SK-N-SH treated with all-trans-retinoic acid at 6 μM for 48 hours (cell line): ENCODE measurements at regions not wholly inside any gene's neighbourhood (a gene's known extent, or its start where the extent isn't known, plus 50 kb on each side); places are given as distances from the start of the nearest gene placed in this dataset.

Source experiments
- ATAC-seq: fragments of 200-7000 bp; cut with Tn5 transposase; 3 replicates; pipeline ENCODE4 v1.9.1; 2020; ENCODE audit warnings: mild to moderate bottlenecking, moderate library complexity
- ARNTL ChIP-seq: fragments of 450-650 bp; formaldehyde crosslinking; IDR thresholded peaks from 2 replicates; pipeline ENCODE4 v1.5.0; 2020; ENCODE audit warnings: low read depth, mild to moderate bottlenecking, moderate library complexity, borderline replicate concordance
- CSDC2 ChIP-seq: fragments of 250-450 bp; sonication (Bioruptor Pico); IDR thresholded peaks from 2 replicates; pipeline ENCODE4 v1.5.0; 2020; ENCODE audit warnings: mild to moderate bottlenecking, moderate library complexity
- CSRNP3 ChIP-seq: fragments of 250-450 bp; sonication (Bioruptor Pico); IDR thresholded peaks from 2 replicates; pipeline ENCODE4 v1.5.1; 2021; ENCODE audit warnings: mild to moderate bottlenecking, moderate library complexity
- ESRRG ChIP-seq: fragments of 250-450 bp; sonication (Bioruptor Pico); IDR thresholded peaks from 2 replicates; pipeline ENCODE4 v1.6.1; 2021; ENCODE audit warnings: mild to moderate bottlenecking
- GLIS3 ChIP-seq: fragments of 250-450 bp; sonication (Bioruptor Pico); IDR thresholded peaks from 2 replicates; pipeline ENCODE4 v1.5.0; 2020; ENCODE audit warnings: mild to moderate bottlenecking, moderate library complexity
- OSR1 ChIP-seq: fragments of 250-450 bp; sonication (Bioruptor Pico); IDR thresholded peaks from 2 replicates; pipeline ENCODE4 v1.8.0; 2022; ENCODE audit warnings: moderate library complexity, mild to moderate bottlenecking, inconsistent platforms
- PATZ1 ChIP-seq: fragments of 250-450 bp; sonication (Bioruptor Pico); IDR thresholded peaks from 2 replicates; pipeline ENCODE4 v1.8.0; 2020; ENCODE audit warnings: mild to moderate bottlenecking, moderate library complexity, borderline replicate concordance
- PPARA ChIP-seq: fragments of 250-450 bp; sonication (Bioruptor Pico); IDR thresholded peaks from 2 replicates; pipeline ENCODE4 v1.5.0; 2020; ENCODE audit warnings: mild to moderate bottlenecking, borderline replicate concordance
- RARB ChIP-seq: fragments of 250-450 bp; sonication (Bioruptor Pico); IDR thresholded peaks from 2 replicates; pipeline ENCODE4 v1.8.0; 2021; ENCODE audit warnings: mild to moderate bottlenecking, moderate library complexity
- SNAI2 ChIP-seq: fragments of 250-450 bp; sonication (Bioruptor Pico); IDR thresholded peaks from 2 replicates; pipeline ENCODE4 v1.5.0; 2020; ENCODE audit warnings: mild to moderate bottlenecking, moderate library complexity
- TCF4 ChIP-seq: fragments of 250-450 bp; sonication (Bioruptor Pico); IDR thresholded peaks from 2 replicates; pipeline ENCODE4 v1.8.0; 2021; ENCODE audit warnings: mild to moderate bottlenecking, moderate library complexity, borderline replicate concordance
- TOX ChIP-seq: fragments of 250-450 bp; sonication (Bioruptor Pico); IDR thresholded peaks from 2 replicates; pipeline ENCODE4 v1.8.0; 2021; ENCODE audit warnings: mild to moderate bottlenecking, moderate library complexity, borderline replicate concordance
- TSHZ2 ChIP-seq: fragments of 250-450 bp; sonication (Bioruptor Pico); IDR thresholded peaks from 2 replicates; pipeline ENCODE4 v1.5.0; 2020; ENCODE audit warnings: mild to moderate bottlenecking, moderate library complexity
- ZC3H10 ChIP-seq: fragments of 250-450 bp; sonication (Bioruptor Pico); IDR thresholded peaks from 2 replicates; pipeline ENCODE4 v1.5.1; 2021; ENCODE audit warnings: mild to moderate bottlenecking, moderate library complexity
- ZFP30 ChIP-seq: fragments of 450-650 bp; formaldehyde crosslinking; IDR thresholded peaks from 2 replicates; pipeline ENCODE4 v1.5.0; 2022; ENCODE audit warnings: mild to moderate bottlenecking, moderate library complexity
- ZNF565 ChIP-seq: fragments of 450-650 bp; formaldehyde crosslinking; conservative IDR thresholded peaks from 2 replicates; pipeline ENCODE4 v1.5.0; 2020; ENCODE audit warnings: low read depth, mild to moderate bottlenecking, moderate library complexity
- ZNF70 ChIP-seq: fragments of 450-650 bp; formaldehyde crosslinking; IDR thresholded peaks from 2 replicates; pipeline ENCODE4 v1.5.0; 2020; ENCODE audit warnings: mild to moderate bottlenecking, moderate library complexity
- ZNF8 ChIP-seq: fragments of 450-650 bp; formaldehyde crosslinking; IDR thresholded peaks from 2 replicates; pipeline ENCODE4 v1.5.0; 2020; ENCODE audit warnings: mild to moderate bottlenecking, moderate library complexity

GRCh38 chr6:23323897-23324296, 754.5 kb downstream of the HDGFL1 start (continued):
- TF ChIP-seq TSHZ2 (CRISPR knock-in tag), result no peak
- TF ChIP-seq ZC3H10 (CRISPR knock-in tag), result no peak

GRCh38 chr6:23325065-23325464, 755.7 kb downstream of the HDGFL1 start:
- ATAC-seq, result no peak
- TF ChIP-seq CSDC2 (CRISPR knock-in tag) (no peak), TOX (CRISPR knock-in tag) (no peak), SNAI2 (CRISPR knock-in tag) (no peak), CSRNP3 (CRISPR knock-in tag) (no peak), ZFP30 (CRISPR knock-in tag) (no peak), GLIS3 (CRISPR knock-in tag) (no peak), PATZ1 (CRISPR knock-in tag) (no peak), ZNF565 (CRISPR knock-in tag) (no peak), ZNF70 (no peak), ESRRG (no peak), RARB (no peak), ARNTL (CRISPR knock-in tag) (no peak), ZNF8 (CRISPR knock-in tag) (no peak), TSHZ2 (CRISPR knock-in tag) (no peak), TCF4 (no peak)

GRCh38 chr6:23327621-23328020, 758.3 kb downstream of the HDGFL1 start:
- no peak for ATAC-seq

GRCh38 chr6:23329086-23329485, 759.7 kb downstream of the HDGFL1 start:
- no peak for ATAC-seq
- TF ChIP-seq ZC3H10 (CRISPR knock-in tag) (no peak), ARNTL (CRISPR knock-in tag) (no peak), ZNF70 (no peak), TCF4 (no peak), SNAI2 (CRISPR knock-in tag) (no peak), GLIS3 (CRISPR knock-in tag) (no peak), PPARA (CRISPR knock-in tag) (no peak), OSR1 (no peak), CSRNP3 (CRISPR knock-in tag) (no peak), CSDC2 (CRISPR knock-in tag) (no peak), TSHZ2 (CRISPR knock-in tag) (no peak)
- TF ChIP-seq, all 23 proteins: peak for 0

More at GRCh38 chr6:23327621-23328020, 758.3 kb downstream of the HDGFL1 start:
- TF ChIP-seq ZNF8 (CRISPR knock-in tag) (no peak), ZNF70 (no peak), OSR1 (no peak), ZC3H10 (CRISPR knock-in tag) (no peak), PPARA (CRISPR knock-in tag) (no peak), CSDC2 (CRISPR knock-in tag) (no peak)
